A673 (cell line): ENCODE measurements at regions not wholly inside any gene's neighbourhood (a gene's known extent, or its start where the extent isn't known, plus 50 kb on each side); places are given as distances from the start of the nearest gene placed in this dataset.

ENCODE experiments used
- BruUV-seq: library from RNA; stranded (reverse); fragments of 400-500 nt; replicated peaks from 2 replicates; lab custom pipeline; 2021; lab: Mats Ljungman, UMichigan
- CTCF ChIA-PET: fragments of 300-600 bp; sonication (Branson Sonifier 250); formaldehyde crosslinking; loops from one replicate; lab custom pipeline; 2022; ENCODE audit warnings: antibody characterized with exemption; lab: Charles Lee
- POLR2A ChIA-PET: fragments of 300-600 bp; sonication (Branson Sonifier 250); formaldehyde crosslinking; loops from one replicate; lab custom pipeline; 2022; ENCODE audit warnings: antibody characterized with exemption; ENCODE audit not compliant: low non-redundant PET; lab: Charles Lee
- DNase-seq: peaks from one replicate; pipeline ENCODE4 v3.0.0-alpha.2; 2015; ENCODE audit warnings: low spot score
- H3K27ac ChIP-seq: fragments of 200-600 bp; sonication (generic); 2 replicates; pipeline ENCODE4 v1.5.1; 2016; ENCODE audit warnings: mixed run types, low read depth, mild to moderate bottlenecking, mixed read lengths, antibody characterized with exemption, low read length; ENCODE audit not compliant: poor library complexity, severe bottlenecking
- H3K27me3 ChIP-seq: fragments of 200-600 bp; sonication (generic); replicated peaks from 2 replicates; pipeline ENCODE4 v1.6.1; 2017; ENCODE audit warnings: mixed run types, low read depth, mild to moderate bottlenecking, mixed read lengths, antibody characterized with exemption, low read length; ENCODE audit not compliant: insufficient read depth, poor library complexity
- H3K36me3 ChIP-seq: fragments of 200-600 bp; sonication (generic); 2 replicates; pipeline ENCODE4 v1.6.1; 2016; ENCODE audit warnings: mixed run types, mild to moderate bottlenecking, mixed read lengths, antibody characterized with exemption, low read length; ENCODE audit not compliant: insufficient read depth, poor library complexity, severe bottlenecking
- H3K4me1 ChIP-seq: fragments of 200-600 bp; sonication (generic); 2 replicates; pipeline ENCODE4 v1.6.1; 2017; ENCODE audit warnings: mixed run types, mild to moderate bottlenecking, mixed read lengths, antibody characterized with exemption, low read length; ENCODE audit not compliant: insufficient read depth, poor library complexity, severe bottlenecking
- H3K4me3 ChIP-seq: fragments of 200-600 bp; sonication (generic); 2 replicates; pipeline ENCODE4 v1.5.1; 2016; ENCODE audit warnings: low read depth, mixed run types, mild to moderate bottlenecking, mixed read lengths, low read length; ENCODE audit not compliant: poor library complexity, severe bottlenecking
- H3K9me3 ChIP-seq: fragments of 200-600 bp; sonication (generic); 2 replicates; pipeline ENCODE4 v1.6.1; 2016; ENCODE audit warnings: mixed run types, low read depth, mild to moderate bottlenecking, mixed read lengths, antibody characterized with exemption, low read length; ENCODE audit not compliant: poor library complexity, severe bottlenecking
- CTCF ChIP-seq: fragments of 300-800, 200-600 bp; sonication (generic); conservative IDR thresholded peaks from 2 replicates; pipeline ENCODE4 v1.5.1; 2017; ENCODE audit warnings: low read depth, mild to moderate bottlenecking, antibody characterized with exemption, low read length, moderate library complexity, mixed read lengths
- EZH2 ChIP-seq: fragments of 200-600 bp; sonication (generic); IDR thresholded peaks from 2 replicates; pipeline ENCODE4 v1.6.1; 2017; ENCODE audit warnings: borderline replicate concordance, low read depth, mild to moderate bottlenecking, mixed read lengths, antibody characterized with exemption, low read length; ENCODE audit not compliant: poor library complexity, severe bottlenecking
- intact Hi-C: fragments of 100-400 bp; cut with micrococcal nuclease; formaldehyde crosslinking; loops from one replicate; pipeline ENCODE4 v1.10.0; 2022; ENCODE audit not compliant: unreplicated experiment

GRCh38 chr16:51636920-51637769 is 486.1 kb upstream of the SALL1 start:
- peak overlapping the region; percentile 85 for H3K27ac ChIP-seq
- peaks cover 35% of the 10 kb centered on the region for H3K4me1 ChIP-seq
- H3K9me3 ChIP-seq = no peaks in the 10 kb centered on the region
- CTCF ChIA-PET = interaction anchor here (1.0 kb wide), 1 partner anchor 124 kb away, joined by 3 read pairs; no protein-coding TSS in a partner anchor
- POLR2A ChIA-PET = no interaction called here
- peak; percentile 88 for DNase-seq
- intact Hi-C loops = loop anchor here (5.0 to 10.0 kb wide), 4 partner anchors 70 to 482 kb away; partner anchors contain the start of gene SALL1
- H3K4me3 ChIP-seq = peak overlapping the region; percentile 20
- BruUV-seq = no TSS peak
- H3K36me3 ChIP-seq = no peaks in the 10 kb centered on the region
- no peaks in the 10 kb centered on the region for H3K27me3 ChIP-seq
- TF ChIP-seq CTCF (peak; percentile 41), EZH2 (no peak)

GRCh38 chr16:51635181-51635580 is 484.1 kb upstream of the SALL1 start:
- Histone ChIP-seq H3K4me3 (no peak overlapping the region), H3K27me3 (no peaks in the 10 kb centered on the region), H3K4me1 (peaks cover 41% of the 10 kb centered on the region), H3K9me3 (no peaks in the 10 kb centered on the region), H3K27ac (no peak overlapping the region), H3K36me3 (no peaks in the 10 kb centered on the region)
- no TSS peak for BruUV-seq
- TF ChIP-seq CTCF = no peak
- ChIA-PET POLR2A (no interaction called here), CTCF (no interaction called here)
- no peak for DNase-seq
- intact Hi-C loops = loop anchor here (5.0 to 10.0 kb wide), 4 partner anchors 68 to 480 kb away; partner anchors contain the start of gene SALL1

- no peaks in the 10 kb centered on the region for H3K27me3 ChIP-seq
- peaks cover 9% of the 10 kb centered on the region for H3K9me3 ChIP-seq
- H3K4me3 ChIP-seq = no peak overlapping the region
- peak overlapping the region; percentile 68 for H3K27ac ChIP-seq
- peaks cover 19% of the 10 kb centered on the region for H3K4me1 ChIP-seq
- DNase-seq = no peak
- no peaks in the 10 kb centered on the region for H3K36me3 ChIP-seq
- no TSS peak for BruUV-seq
- intact Hi-C loops = loop anchor here (10.0 kb wide), 1 partner anchor 475 kb away; the partner anchor contains the start of gene SALL1
- POLR2A ChIA-PET = no interaction called here
- CTCF ChIA-PET = no interaction called here
- no peak for TF ChIP-seq EZH2
Measured at GRCh38 chr16:51630076-51630475, 479.0 kb upstream of the SALL1 start.
